Neutrophil (primary cell): ENCODE measurements at regions not wholly inside any gene's neighbourhood (a gene's known extent, or its start where the extent isn't known, plus 50 kb on each side); places are given as distances from the start of the nearest gene placed in this dataset.

Experiments
- H3K27ac ChIP-seq: fragments of 200-600 bp; sonication (generic); 2 replicates; pipeline ENCODE4 v1.5.1; 2016; ENCODE audit warnings: mild to moderate bottlenecking, moderate library complexity
- H3K27me3 ChIP-seq: fragments of 200-600 bp; sonication (generic); 2 replicates; pipeline ENCODE4 v1.6.0; 2016; ENCODE audit warnings: mild to moderate bottlenecking
- H3K36me3 ChIP-seq: fragments of 200-600 bp; sonication (generic); 2 replicates; pipeline ENCODE4 v1.5.1; 2017
- H3K4me1 ChIP-seq, 2 experiments: fragments of 200-600 bp in 1 of 2; sonication (generic) in 1 of 2; 1 replicate in 1 of 2; 2 replicates in 1 of 2; pipeline versions ENCODE4 v1.5.1 to v1.6.1; 2013 to 2016; ENCODE audit warnings: low read depth in 1 of 2, low read length in 1 of 2, mild to moderate bottlenecking in 1 of 2, moderate library complexity in 1 of 2; ENCODE audit not compliant: control insufficient read depth in 1 of 2, insufficient read depth in 1 of 2
- H3K4me3 ChIP-seq, 2 experiments: fragments of 200-600 bp in 1 of 2; sonication (generic) in 1 of 2; 1 replicate in 1 of 2; 2 replicates in 1 of 2; pipeline ENCODE4 v1.5.1; 2013 to 2016; ENCODE audit warnings: low read depth in 1 of 2, low read length in 1 of 2, mild to moderate bottlenecking in 1 of 2, moderate library complexity in 1 of 2
- H3K9me3 ChIP-seq: fragments of 200-600 bp; sonication (generic); 2 replicates; pipeline ENCODE4 v1.5.1; 2016
- TF ChIP-seq, protein P1 (sequence below): fragments of 200-600 bp; sonication (generic); IDR thresholded peaks from 2 replicates; pipeline ENCODE4 v1.5.1; 2016; ENCODE audit warnings: antibody characterized with exemption

DNA sequence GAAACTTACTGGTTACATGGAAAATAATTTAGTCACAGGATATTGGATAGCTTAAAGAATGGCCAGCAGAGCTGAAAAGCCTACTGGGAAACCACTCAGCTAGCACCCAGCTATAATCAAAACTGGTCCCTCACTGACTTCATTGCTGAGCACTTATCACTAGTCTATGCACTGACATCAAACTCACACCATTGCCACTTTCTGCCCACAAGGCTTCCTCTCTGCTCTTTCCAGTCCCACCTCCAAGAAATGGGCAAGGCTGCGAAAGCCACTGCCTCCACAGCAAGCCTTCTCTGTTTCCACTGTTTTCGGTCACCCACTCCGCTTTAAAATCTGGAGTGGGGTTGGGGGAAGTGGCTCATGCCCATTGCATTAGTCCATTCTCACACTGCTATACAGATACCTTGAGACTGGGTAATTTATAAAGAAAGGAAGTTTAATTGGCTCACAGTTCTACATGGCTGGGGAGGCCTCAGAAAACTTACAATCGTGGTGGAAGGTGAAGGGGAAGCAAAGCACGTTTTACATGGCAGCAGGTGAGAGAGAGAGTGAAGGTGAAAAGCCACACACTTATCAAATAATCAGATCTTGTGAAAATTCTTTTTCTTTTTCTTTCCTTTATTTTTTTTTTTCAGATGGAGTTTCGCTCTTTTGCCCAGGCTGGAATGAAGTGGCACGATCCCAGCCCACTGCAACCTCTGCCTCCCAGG lies 77.0 kb upstream of the CERS6 start:
- Histone ChIP-seq H3K36me3 (no peaks in the 10 kb centered on the region), H3K9me3 (no peaks in the 10 kb centered on the region), H3K27me3 (no peaks in the 10 kb centered on the region), H3K27ac (no peak overlapping the region), H3K4me1 (peaks cover 0 to 4% of the 10 kb centered on the region in 2 experiments), H3K4me3 (no peak overlapping the region)
- TF ChIP-seq, protein P1, sequence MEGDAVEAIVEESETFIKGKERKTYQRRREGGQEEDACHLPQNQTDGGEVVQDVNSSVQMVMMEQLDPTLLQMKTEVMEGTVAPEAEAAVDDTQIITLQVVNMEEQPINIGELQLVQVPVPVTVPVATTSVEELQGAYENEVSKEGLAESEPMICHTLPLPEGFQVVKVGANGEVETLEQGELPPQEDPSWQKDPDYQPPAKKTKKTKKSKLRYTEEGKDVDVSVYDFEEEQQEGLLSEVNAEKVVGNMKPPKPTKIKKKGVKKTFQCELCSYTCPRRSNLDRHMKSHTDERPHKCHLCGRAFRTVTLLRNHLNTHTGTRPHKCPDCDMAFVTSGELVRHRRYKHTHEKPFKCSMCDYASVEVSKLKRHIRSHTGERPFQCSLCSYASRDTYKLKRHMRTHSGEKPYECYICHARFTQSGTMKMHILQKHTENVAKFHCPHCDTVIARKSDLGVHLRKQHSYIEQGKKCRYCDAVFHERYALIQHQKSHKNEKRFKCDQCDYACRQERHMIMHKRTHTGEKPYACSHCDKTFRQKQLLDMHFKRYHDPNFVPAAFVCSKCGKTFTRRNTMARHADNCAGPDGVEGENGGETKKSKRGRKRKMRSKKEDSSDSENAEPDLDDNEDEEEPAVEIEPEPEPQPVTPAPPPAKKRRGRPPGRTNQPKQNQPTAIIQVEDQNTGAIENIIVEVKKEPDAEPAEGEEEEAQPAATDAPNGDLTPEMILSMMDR, result no peak

DNA sequence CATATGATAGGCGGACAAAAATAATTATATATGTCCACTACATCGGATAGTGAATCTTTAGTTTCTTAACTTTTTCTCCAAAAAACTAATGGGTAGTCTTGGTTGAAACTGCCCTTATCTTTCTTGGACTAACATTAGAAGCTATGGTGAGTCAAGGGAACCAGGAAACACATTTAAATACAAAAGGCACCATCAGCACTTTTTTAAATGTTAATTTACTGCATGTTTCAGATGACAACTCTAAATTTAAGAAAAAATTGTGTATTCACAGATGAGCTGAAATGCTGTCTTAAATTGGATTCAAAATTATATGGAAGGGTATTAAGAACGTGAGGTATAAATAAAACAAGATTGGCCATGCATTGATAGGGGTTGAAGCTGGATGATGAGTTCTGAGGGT lies 75.6 kb upstream of the CERS6 start:
- Histone ChIP-seq H3K4me3 (no peak overlapping the region), H3K4me1 (peaks cover 0 to 4% of the 10 kb centered on the region in 2 experiments), H3K36me3 (no peaks in the 10 kb centered on the region), H3K27ac (no peak overlapping the region), H3K27me3 (no peaks in the 10 kb centered on the region), H3K9me3 (no peaks in the 10 kb centered on the region)
- TF ChIP-seq, protein P1, result no peak

DNA sequence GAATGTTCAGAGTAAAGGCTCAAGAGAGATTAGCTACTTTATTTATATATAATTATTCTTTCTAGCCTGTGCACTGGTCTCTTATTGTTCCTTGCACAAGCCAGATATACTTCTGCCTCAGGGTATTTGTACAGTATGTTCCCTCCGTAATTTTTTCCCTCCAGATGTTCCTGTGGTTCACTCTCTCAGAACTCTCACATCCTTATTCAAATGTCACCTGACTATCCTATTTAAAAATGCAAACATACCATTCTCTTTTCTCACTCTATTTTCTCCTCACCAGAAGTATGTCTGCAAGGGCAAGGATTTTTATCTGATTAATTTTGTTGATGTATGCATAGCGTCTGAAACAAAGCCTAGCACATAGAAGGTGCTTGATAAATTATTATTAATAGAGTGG lies 64.0 kb upstream of the CERS6 start:
- Histone ChIP-seq H3K27ac (no peak overlapping the region), H3K27me3 (no peaks in the 10 kb centered on the region), H3K4me3 (no peak overlapping the region), H3K4me1 (no peaks in the 10 kb centered on the region), H3K9me3 (no peaks in the 10 kb centered on the region), H3K36me3 (no peaks in the 10 kb centered on the region)
- TF ChIP-seq, protein P1, result no peak

DNA sequence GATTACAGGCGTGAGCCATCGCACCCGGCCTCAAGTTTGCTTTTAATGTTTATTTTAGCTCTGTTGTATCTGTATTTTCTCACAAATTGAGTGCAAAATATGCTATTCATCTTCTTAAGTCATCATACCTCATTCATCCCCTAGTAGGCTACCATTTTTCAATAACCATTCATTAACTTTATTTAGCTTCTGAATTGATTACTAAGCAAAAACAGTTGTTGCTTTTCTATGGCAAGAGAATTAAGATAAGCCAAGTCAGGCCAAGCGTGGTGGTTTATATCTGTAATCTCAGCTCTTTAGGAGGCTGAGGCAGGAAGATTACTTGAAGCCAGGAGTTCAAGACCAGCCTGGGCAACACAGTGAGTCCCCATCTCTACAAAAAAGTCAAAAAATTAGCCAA lies 63.3 kb upstream of the CERS6 start:
- Histone ChIP-seq H3K27ac (no peak overlapping the region), H3K9me3 (no peaks in the 10 kb centered on the region), H3K4me3 (no peak overlapping the region), H3K27me3 (no peaks in the 10 kb centered on the region), H3K36me3 (no peaks in the 10 kb centered on the region), H3K4me1 (no peaks in the 10 kb centered on the region)
- TF ChIP-seq, protein P1, result no peak

- no peaks in the 10 kb centered on the region for H3K4me1 ChIP-seq
- H3K27ac ChIP-seq, result no peak overlapping the region
- no peak overlapping the region for H3K4me3 ChIP-seq
- H3K27me3 ChIP-seq, result no peaks in the 10 kb centered on the region
- H3K36me3 ChIP-seq, result no peaks in the 10 kb centered on the region
- TF ChIP-seq, protein P1, result no peak
- H3K9me3 ChIP-seq, result no peaks in the 10 kb centered on the region
These were observed 61.8 kb upstream of the CERS6 start for GRCh38 chr2:168394262-168394661.
